VCaP (cell line): ENCODE measurements at regions not wholly inside any gene's neighbourhood (a gene's known extent, or its start where the extent isn't known, plus 50 kb on each side); places are given as distances from the start of the nearest gene placed in this dataset.

Source experiments
- H3K27ac ChIP-seq: fragments of 450-650 bp; 2 replicates; pipeline ENCODE4 v1.5.1; 2017
- CTCF ChIP-seq: fragments of 450-650 bp; conservative IDR thresholded peaks from 2 replicates; pipeline ENCODE4 v1.5.1; 2017; ENCODE audit warnings: mild to moderate bottlenecking, moderate library complexity

GRCh38 chr3:104561324-104561723 is 805.4 kb upstream of the ALCAM start:
- TF ChIP-seq CTCF: no peak
- H3K27ac ChIP-seq: no peak overlapping the region

GRCh38 chr3:104564045-104564643 is 802.6 kb upstream of the ALCAM start:
- H3K27ac ChIP-seq: no peak overlapping the region
- peak; percentile 83 for TF ChIP-seq CTCF

GRCh38 chr3:104566054-104566453 is 800.7 kb upstream of the ALCAM start:
- no peak overlapping the region for H3K27ac ChIP-seq
- TF ChIP-seq CTCF: no peak

GRCh38 chr3:104575634-104576033 is 791.1 kb upstream of the ALCAM start:
- TF ChIP-seq CTCF: no peak
- H3K27ac ChIP-seq: no peak overlapping the region

GRCh38 chr3:104578558-104578957 is 788.2 kb upstream of the ALCAM start:
- no peak overlapping the region for H3K27ac ChIP-seq
- no peak for TF ChIP-seq CTCF

GRCh38 chr3:104582092-104582491 is 784.6 kb upstream of the ALCAM start:
- no peak for TF ChIP-seq CTCF
- H3K27ac ChIP-seq: no peak overlapping the region

GRCh38 chr3:104584682-104585081 is 782.0 kb upstream of the ALCAM start:
- H3K27ac ChIP-seq: no peak overlapping the region
- TF ChIP-seq CTCF: no peak
